Suprapubic skin (tissue), 4 donors: ENCODE measurements at regions not wholly inside any gene's neighbourhood (a gene's known extent, or its start where the extent isn't known, plus 50 kb on each side); places are given as distances from the start of the nearest gene placed in this dataset.

ENCODE experiments used
- DNase-seq, 2 donors: peaks; one replicate each; pipeline ENCODE4 v3.0.0-alpha.2; 2019; ENCODE audit warnings: low spot score in 2 of 2
- H3K27ac ChIP-seq: fragments of 200-600 bp; sonication (generic); one replicate; pipeline ENCODE4 v1.5.1; 2019
- H3K27me3 ChIP-seq: fragments of 200-600 bp; sonication (generic); one replicate; pipeline ENCODE4 v1.5.1; 2019
- H3K36me3 ChIP-seq: fragments of 200-600 bp; sonication (generic); one replicate; pipeline ENCODE4 v1.5.1; 2019
- H3K4me1 ChIP-seq: fragments of 200-600 bp; sonication (generic); one replicate; pipeline ENCODE4 v1.5.1; 2019
- H3K4me3 ChIP-seq: fragments of 200-600 bp; sonication (generic); one replicate; pipeline ENCODE4 v1.5.1; 2019; ENCODE audit warnings: mild to moderate bottlenecking
- H3K9me3 ChIP-seq: fragments of 200-600 bp; sonication (generic); one replicate; pipeline ENCODE4 v1.5.1; 2019
- EP300 ChIP-seq: sonication (generic); formaldehyde crosslinking; IDR thresholded peaks from one replicate; pipeline ENCODE4 v1.6.1; 2017; ENCODE audit warnings: antibody characterized with exemption
- POLR2A ChIP-seq, 2 donors: fragments of 450-650 bp; IDR thresholded peaks; one replicate each; pipeline ENCODE4 v1.6.1; 2017; ENCODE audit warnings: antibody characterized with exemption in 2 of 2, mild to moderate bottlenecking in 2 of 2, moderate library complexity in 2 of 2
- POLR2AphosphoS5 ChIP-seq, 3 donors: sonication (generic); formaldehyde crosslinking; IDR thresholded peaks; one replicate each; pipeline ENCODE4 v1.6.1; 2017; ENCODE audit warnings: antibody characterized with exemption in 3 of 3
- WGBS: methylation state at CpG from one replicate; pipeline ENCODE4 v1.1.5; 2018; 5-methylcytosine and 5-hydroxymethylcytosine counted together
- TF ChIP-seq, protein P1 (sequence below), 2 donors: fragments of 200-600 bp in 1 of 2; fragments of 450-650 bp in 1 of 2; sonication (generic) in 1 of 2; IDR thresholded peaks; one replicate each; pipeline ENCODE4 v1.5.1; 2016 to 2019; ENCODE audit warnings: antibody characterized with exemption in 2 of 2, mild to moderate bottlenecking in 1 of 2, moderate library complexity in 1 of 2

DNA sequence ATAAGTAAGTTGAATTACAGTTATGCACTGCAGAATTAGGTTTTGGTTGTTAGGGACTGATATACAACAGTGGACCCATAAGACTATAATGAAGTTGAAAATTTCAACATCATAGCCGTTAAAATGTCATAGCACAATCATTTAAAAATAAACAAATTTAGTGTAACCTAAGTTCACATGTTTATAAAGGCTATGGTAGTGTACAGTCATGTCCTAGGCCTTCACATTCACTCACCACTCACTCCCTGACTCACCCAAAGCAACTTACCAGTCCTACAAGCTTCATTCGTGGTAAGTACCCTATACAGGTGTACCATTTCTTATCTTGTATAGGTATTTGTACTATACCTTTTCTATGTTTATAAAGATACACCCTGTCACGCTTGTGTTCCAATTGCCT is 113.7 kb downstream of the RAB11FIP2 start:
- TF ChIP-seq, protein P1, sequence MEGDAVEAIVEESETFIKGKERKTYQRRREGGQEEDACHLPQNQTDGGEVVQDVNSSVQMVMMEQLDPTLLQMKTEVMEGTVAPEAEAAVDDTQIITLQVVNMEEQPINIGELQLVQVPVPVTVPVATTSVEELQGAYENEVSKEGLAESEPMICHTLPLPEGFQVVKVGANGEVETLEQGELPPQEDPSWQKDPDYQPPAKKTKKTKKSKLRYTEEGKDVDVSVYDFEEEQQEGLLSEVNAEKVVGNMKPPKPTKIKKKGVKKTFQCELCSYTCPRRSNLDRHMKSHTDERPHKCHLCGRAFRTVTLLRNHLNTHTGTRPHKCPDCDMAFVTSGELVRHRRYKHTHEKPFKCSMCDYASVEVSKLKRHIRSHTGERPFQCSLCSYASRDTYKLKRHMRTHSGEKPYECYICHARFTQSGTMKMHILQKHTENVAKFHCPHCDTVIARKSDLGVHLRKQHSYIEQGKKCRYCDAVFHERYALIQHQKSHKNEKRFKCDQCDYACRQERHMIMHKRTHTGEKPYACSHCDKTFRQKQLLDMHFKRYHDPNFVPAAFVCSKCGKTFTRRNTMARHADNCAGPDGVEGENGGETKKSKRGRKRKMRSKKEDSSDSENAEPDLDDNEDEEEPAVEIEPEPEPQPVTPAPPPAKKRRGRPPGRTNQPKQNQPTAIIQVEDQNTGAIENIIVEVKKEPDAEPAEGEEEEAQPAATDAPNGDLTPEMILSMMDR (IDR thresholded peaks at IDR 0.05), result no peak
- TF ChIP-seq POLR2AphosphoS5 (IDR thresholded peaks at IDR 0.05), result no peak
- TF ChIP-seq POLR2A (IDR thresholded peaks at IDR 0.05), result no peak
- no peak for TF ChIP-seq EP300
- Histone ChIP-seq H3K9me3 (no peaks in the 10 kb centered on the region), H3K4me1 (no peaks in the 10 kb centered on the region), H3K27me3 (peaks cover under 1% of the 10 kb centered on the region), H3K27ac (no peak overlapping the region), H3K4me3 (no peak overlapping the region), H3K36me3 (no peaks in the 10 kb centered on the region)
- 91% methylated on average over 3 of the region's 3 CpGs for WGBS
- no peak for DNase-seq

DNA sequence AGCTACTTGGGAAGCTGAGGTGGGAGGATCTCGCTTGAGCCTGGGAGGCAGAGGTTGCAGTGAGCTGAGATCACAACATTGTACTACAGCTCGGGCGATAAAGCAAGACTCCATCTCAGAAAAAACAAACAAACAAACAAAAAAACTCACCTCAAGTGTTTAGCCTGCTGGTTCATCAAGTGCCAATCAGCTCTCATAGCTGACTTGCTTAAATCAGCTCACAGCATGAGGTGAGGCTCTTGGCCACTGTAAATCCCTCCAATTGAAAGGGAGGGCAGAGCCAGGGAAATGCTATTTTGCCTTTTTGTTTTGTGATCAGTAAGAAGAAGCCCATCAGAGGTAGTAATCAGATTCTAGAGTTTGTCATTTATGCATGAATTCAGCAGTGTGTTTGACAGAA is 112.3 kb downstream of the RAB11FIP2 start:
- no peaks in the 10 kb centered on the region for H3K4me1 ChIP-seq
- 92% methylated on average over 3 of the region's 3 CpGs for WGBS
- no peaks in the 10 kb centered on the region for H3K27me3 ChIP-seq
- TF ChIP-seq POLR2A (IDR thresholded peaks at IDR 0.05) (no peak), EP300 (no peak), POLR2AphosphoS5 (IDR thresholded peaks at IDR 0.05) (no peak)
- TF ChIP-seq, protein P1 (IDR thresholded peaks at IDR 0.05), result no peak
- H3K9me3 ChIP-seq, result no peaks in the 10 kb centered on the region
- no peaks in the 10 kb centered on the region for H3K36me3 ChIP-seq
- H3K4me3 ChIP-seq, result no peak overlapping the region
- no peak overlapping the region for H3K27ac ChIP-seq
- DNase-seq, result no peak

DNA sequence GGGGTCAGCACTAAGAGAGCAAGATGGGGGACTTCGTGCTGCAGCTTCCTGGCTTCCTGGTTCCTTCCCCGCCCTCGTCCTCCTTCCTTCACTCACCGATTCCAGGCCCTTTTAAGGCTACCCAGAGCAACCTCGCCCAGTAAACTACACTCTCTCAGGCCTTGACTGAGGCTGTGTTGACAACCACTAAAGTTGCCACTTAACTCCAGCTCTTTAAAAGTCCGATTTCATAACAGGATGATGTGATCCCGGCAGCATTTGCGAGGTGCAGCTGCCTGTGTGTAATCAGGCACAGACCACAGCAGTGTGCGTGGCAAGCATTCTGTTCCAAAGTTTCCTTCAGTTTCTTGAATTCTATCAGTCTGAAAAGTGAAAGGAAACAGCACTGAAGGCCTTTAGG is 110.6 kb downstream of the RAB11FIP2 start:
- H3K36me3 ChIP-seq, result no peaks in the 10 kb centered on the region
- no peak overlapping the region for H3K4me3 ChIP-seq
- no peaks in the 10 kb centered on the region for H3K27me3 ChIP-seq
- 65% methylated on average over 9 of the region's 9 CpGs for WGBS
- H3K4me1 ChIP-seq, result no peaks in the 10 kb centered on the region
- H3K9me3 ChIP-seq, result no peaks in the 10 kb centered on the region
- DNase-seq, result no peak
- no peak for TF ChIP-seq POLR2AphosphoS5 (IDR thresholded peaks at IDR 0.05)
- no peak for TF ChIP-seq POLR2A (IDR thresholded peaks at IDR 0.05)
- TF ChIP-seq, protein P1 (IDR thresholded peaks at IDR 0.05), result no peak
- TF ChIP-seq EP300, result no peak
- no peak overlapping the region for H3K27ac ChIP-seq

DNA sequence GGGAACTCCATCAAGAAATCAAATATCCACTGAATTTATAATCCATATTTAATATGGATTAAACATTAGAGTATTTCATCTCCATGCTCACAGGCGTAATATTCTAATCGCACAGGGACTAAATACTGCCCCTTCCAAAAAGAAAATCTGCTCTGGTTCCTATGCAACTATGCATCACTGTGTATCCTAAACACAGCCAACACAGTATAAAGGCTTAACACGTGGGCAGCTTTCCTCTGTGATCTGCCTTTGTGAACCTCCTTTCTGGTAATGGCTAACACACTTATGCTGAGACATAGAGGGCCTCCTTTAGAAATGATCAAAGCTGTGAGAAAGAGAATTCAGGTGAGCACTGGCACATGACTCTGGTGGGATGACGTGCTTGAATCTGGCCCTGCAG is 110.2 kb downstream of the RAB11FIP2 start:
- H3K27ac ChIP-seq, result no peak overlapping the region
- no peak for DNase-seq
- H3K36me3 ChIP-seq, result no peaks in the 10 kb centered on the region
- no peaks in the 10 kb centered on the region for H3K4me1 ChIP-seq
- no peaks in the 10 kb centered on the region for H3K27me3 ChIP-seq
- H3K9me3 ChIP-seq, result no peaks in the 10 kb centered on the region
- WGBS, result 76% methylated on average over 4 of the region's 4 CpGs
- no peak overlapping the region for H3K4me3 ChIP-seq
- TF ChIP-seq POLR2A (IDR thresholded peaks at IDR 0.05) (no peak), POLR2AphosphoS5 (IDR thresholded peaks at IDR 0.05) (no peak), EP300 (no peak)
- TF ChIP-seq, protein P1 (IDR thresholded peaks at IDR 0.05), result no peak

DNA sequence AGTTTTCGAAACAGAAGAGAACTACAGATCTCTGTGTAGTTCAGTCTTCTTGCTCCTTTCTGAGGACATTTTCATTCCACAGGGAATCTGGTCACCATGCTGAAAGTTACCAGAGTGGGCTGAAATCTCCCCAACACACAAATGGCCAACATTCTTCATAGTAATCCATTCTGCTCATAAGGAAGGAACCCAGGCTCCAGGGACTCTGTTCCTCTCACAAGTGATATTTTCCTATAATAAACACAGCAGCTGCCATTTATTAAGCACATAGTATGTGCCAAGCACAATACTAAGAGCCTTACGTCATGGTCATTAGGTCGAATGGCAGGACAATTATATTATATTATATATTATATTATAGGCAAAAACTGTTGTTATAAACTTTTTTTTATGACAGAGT is 109.8 kb downstream of the RAB11FIP2 start:
- H3K4me1 ChIP-seq, result no peaks in the 10 kb centered on the region
- no peaks in the 10 kb centered on the region for H3K36me3 ChIP-seq
- no peak overlapping the region for H3K4me3 ChIP-seq
- no peaks in the 10 kb centered on the region for H3K27me3 ChIP-seq
- DNase-seq, result no peak
- no peak for TF ChIP-seq POLR2AphosphoS5 (IDR thresholded peaks at IDR 0.05)
- TF ChIP-seq, protein P1 (IDR thresholded peaks at IDR 0.05), result no peak
- TF ChIP-seq POLR2A (IDR thresholded peaks at IDR 0.05), result no peak
- no peak for TF ChIP-seq EP300
- no peak overlapping the region for H3K27ac ChIP-seq
- no peaks in the 10 kb centered on the region for H3K9me3 ChIP-seq
- WGBS, result 80% methylated on average over 3 of the region's 3 CpGs
